Epithelial cell of esophagus (primary cell): ENCODE measurements at regions not wholly inside any gene's neighbourhood (a gene's known extent, or its start where the extent isn't known, plus 50 kb on each side); places are given as distances from the start of the nearest gene placed in this dataset.

Experiments used
- DNase-seq: peaks from one replicate; pipeline ENCODE4 v3.0.0; 2010; ENCODE audit warnings: low read depth
- H3K4me3 ChIP-seq: 2 replicates; pipeline ENCODE4 v1.5.1; 2011; ENCODE audit warnings: mild to moderate bottlenecking, low read length, control low read depth
- CTCF ChIP-seq: IDR thresholded peaks from 2 replicates; pipeline ENCODE4 v1.5.1; 2011; ENCODE audit warnings: low read depth, mild to moderate bottlenecking, low read length, control low read depth, inconsistent platforms; ENCODE audit not compliant: insufficient read depth; ENCODE audit errors: missing control alignments

- peak; percentile 7 for DNase-seq
- TF ChIP-seq CTCF: no peak
- no peak overlapping the region for H3K4me3 ChIP-seq
Observed at GRCh38 chr13:80558074-80558473, 217.1 kb upstream of the SPRY2 start.

- no peak overlapping the region for H3K4me3 ChIP-seq
Observed at GRCh38 chr13:80555796-80556678, 215.1 kb upstream of the SPRY2 start.

GRCh38 chr13:80552851-80553440, 212.0 kb upstream of the SPRY2 start:
- no peak for TF ChIP-seq CTCF
- H3K4me3 ChIP-seq: no peak overlapping the region
- no peak for DNase-seq

More at GRCh38 chr13:80555796-80556678, 215.1 kb upstream of the SPRY2 start:
- no peak for TF ChIP-seq CTCF
- DNase-seq: peak; percentile 8

- DNase-seq: peak; percentile 11
- no peak for TF ChIP-seq CTCF
- no peak overlapping the region for H3K4me3 ChIP-seq
Observed at GRCh38 chr13:80551650-80552497, 210.9 kb upstream of the SPRY2 start.

- DNase-seq: no peak
- TF ChIP-seq CTCF: no peak
- H3K4me3 ChIP-seq: no peak overlapping the region
Observed at GRCh38 chr13:80550971-80551441, 210.1 kb upstream of the SPRY2 start.

GRCh38 chr13:80548915-80549314, 208.0 kb upstream of the SPRY2 start:
- H3K4me3 ChIP-seq: no peak overlapping the region
- no peak for TF ChIP-seq CTCF
- DNase-seq: no peak
